ENCODE measurements at regions not wholly inside any gene's neighbourhood (a gene's known extent, or its start where the extent isn't known, plus 50 kb on each side); places are given as distances from the start of the nearest gene placed in this dataset.

DNA sequence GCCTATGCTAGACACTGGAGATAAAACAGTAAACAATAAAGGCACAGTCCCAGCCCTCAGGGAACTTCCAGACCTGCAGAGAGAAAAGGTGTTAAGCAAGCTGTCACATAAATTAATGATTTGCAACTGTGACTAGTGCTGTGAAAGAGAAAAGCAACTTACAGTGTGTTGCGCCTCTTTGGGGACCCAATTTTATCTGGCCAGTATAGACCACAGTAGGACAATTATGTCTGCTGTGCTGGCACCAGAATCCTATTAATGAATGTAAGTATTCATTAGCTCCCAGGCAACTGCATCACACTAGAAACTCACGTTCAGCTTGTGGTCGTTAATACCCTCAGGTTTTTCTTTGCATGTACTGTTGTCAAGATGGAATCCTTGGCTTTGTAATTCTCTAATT lies 55.3 kb upstream of the CHST9 start:
- no peaks in the 10 kb centered on the region for H3K36me3 ChIP-seq (ENCODE audit: control insufficient read depth, insufficient read depth, low read length)
- H3K4me1 ChIP-seq (ENCODE audit: control insufficient read depth, extremely low read depth, insufficient read depth, low read length), result no peaks in the 10 kb centered on the region
- no peaks in the 10 kb centered on the region for H3K79me2 ChIP-seq (ENCODE audit: control insufficient read depth, insufficient read depth, low read length)
- no peak for TF ChIP-seq EZH2 (IDR thresholded peaks at IDR 0.05; ENCODE audit: low read length, missing control alignments)
- TF ChIP-seq, protein P1, sequence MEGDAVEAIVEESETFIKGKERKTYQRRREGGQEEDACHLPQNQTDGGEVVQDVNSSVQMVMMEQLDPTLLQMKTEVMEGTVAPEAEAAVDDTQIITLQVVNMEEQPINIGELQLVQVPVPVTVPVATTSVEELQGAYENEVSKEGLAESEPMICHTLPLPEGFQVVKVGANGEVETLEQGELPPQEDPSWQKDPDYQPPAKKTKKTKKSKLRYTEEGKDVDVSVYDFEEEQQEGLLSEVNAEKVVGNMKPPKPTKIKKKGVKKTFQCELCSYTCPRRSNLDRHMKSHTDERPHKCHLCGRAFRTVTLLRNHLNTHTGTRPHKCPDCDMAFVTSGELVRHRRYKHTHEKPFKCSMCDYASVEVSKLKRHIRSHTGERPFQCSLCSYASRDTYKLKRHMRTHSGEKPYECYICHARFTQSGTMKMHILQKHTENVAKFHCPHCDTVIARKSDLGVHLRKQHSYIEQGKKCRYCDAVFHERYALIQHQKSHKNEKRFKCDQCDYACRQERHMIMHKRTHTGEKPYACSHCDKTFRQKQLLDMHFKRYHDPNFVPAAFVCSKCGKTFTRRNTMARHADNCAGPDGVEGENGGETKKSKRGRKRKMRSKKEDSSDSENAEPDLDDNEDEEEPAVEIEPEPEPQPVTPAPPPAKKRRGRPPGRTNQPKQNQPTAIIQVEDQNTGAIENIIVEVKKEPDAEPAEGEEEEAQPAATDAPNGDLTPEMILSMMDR (conservative IDR thresholded peaks at IDR 0.05 in 1 of 2, IDR thresholded peaks at IDR 0.05 in 1 of 2; ENCODE audit: low read depth in 1 of 2, low read length in 2 of 2), result no peak
- no peak overlapping the region for H3K4me2 ChIP-seq (ENCODE audit: extremely low read depth, insufficient read depth, low read length)
- no peaks in the 10 kb centered on the region for H3K9me3 ChIP-seq (ENCODE audit: control insufficient read depth, insufficient read depth, low read depth, low read length)
- no peak overlapping the region for H3K27ac ChIP-seq (ENCODE audit: insufficient read depth, low read length)
- no peak overlapping the region for H3K9ac ChIP-seq (ENCODE audit: insufficient read depth, low read length)
- H4K20me1 ChIP-seq (ENCODE audit: control insufficient read depth, extremely low read depth, insufficient read depth, low read length), result no peaks in the 10 kb centered on the region
- no peak overlapping the region for H2AFZ ChIP-seq (ENCODE audit: low read length)
- DNase-seq (ENCODE audit: low read depth in 2 of 2), result no peak
- no peak overlapping the region for H3K4me3 ChIP-seq (replicated peaks in 1 of 4; ENCODE audit: control extremely low read depth in 1 of 4, insufficient read depth in 1 of 4, low read depth in 3 of 4, low read length in 4 of 4)
- H3K27me3 ChIP-seq (ENCODE audit: control insufficient read depth, insufficient read depth, low read length), result no peaks in the 10 kb centered on the region

DNA sequence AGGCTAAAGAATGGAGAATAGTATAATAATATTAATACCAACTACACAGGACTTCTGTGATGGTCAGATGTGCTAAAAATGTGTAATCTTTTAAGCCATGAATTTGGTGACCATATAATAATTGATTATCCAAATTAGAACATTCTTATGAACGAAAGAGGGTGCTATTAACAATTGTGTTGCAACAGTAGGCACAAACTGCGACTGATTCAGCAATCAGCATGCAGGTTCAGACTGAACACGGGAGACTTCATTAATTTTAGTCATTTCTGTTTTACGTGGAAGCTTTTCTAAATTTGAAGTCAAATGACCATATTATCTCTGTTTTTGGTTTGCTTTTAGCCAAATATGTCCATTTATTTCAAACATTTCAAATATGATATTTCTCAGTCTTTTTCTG lies 54.6 kb upstream of the CHST9 start:
- Histone ChIP-seq H3K4me3 (replicated peaks in 1 of 4; ENCODE audit: control extremely low read depth in 1 of 4, insufficient read depth in 1 of 4, low read depth in 3 of 4, low read length in 4 of 4) (no peak overlapping the region), H2AFZ (ENCODE audit: low read length) (no peak overlapping the region), H3K4me1 (ENCODE audit: control insufficient read depth, extremely low read depth, insufficient read depth, low read length) (no peaks in the 10 kb centered on the region), H3K4me2 (ENCODE audit: extremely low read depth, insufficient read depth, low read length) (no peak overlapping the region), H3K9ac (ENCODE audit: insufficient read depth, low read length) (no peak overlapping the region), H3K36me3 (ENCODE audit: control insufficient read depth, insufficient read depth, low read length) (no peaks in the 10 kb centered on the region), H3K27me3 (ENCODE audit: control insufficient read depth, insufficient read depth, low read length) (no peaks in the 10 kb centered on the region), H3K79me2 (ENCODE audit: control insufficient read depth, insufficient read depth, low read length) (no peaks in the 10 kb centered on the region), H4K20me1 (ENCODE audit: control insufficient read depth, extremely low read depth, insufficient read depth, low read length) (no peaks in the 10 kb centered on the region), H3K9me3 (ENCODE audit: control insufficient read depth, insufficient read depth, low read depth, low read length) (no peaks in the 10 kb centered on the region), H3K27ac (ENCODE audit: insufficient read depth, low read length) (no peak overlapping the region)
- no peak for TF ChIP-seq EZH2 (IDR thresholded peaks at IDR 0.05; ENCODE audit: low read length, missing control alignments)
- TF ChIP-seq, protein P1 (conservative IDR thresholded peaks at IDR 0.05 in 1 of 2, IDR thresholded peaks at IDR 0.05 in 1 of 2; ENCODE audit: low read depth in 1 of 2, low read length in 2 of 2), result no peak
- no peak for DNase-seq (ENCODE audit: low read depth in 2 of 2)

DNA sequence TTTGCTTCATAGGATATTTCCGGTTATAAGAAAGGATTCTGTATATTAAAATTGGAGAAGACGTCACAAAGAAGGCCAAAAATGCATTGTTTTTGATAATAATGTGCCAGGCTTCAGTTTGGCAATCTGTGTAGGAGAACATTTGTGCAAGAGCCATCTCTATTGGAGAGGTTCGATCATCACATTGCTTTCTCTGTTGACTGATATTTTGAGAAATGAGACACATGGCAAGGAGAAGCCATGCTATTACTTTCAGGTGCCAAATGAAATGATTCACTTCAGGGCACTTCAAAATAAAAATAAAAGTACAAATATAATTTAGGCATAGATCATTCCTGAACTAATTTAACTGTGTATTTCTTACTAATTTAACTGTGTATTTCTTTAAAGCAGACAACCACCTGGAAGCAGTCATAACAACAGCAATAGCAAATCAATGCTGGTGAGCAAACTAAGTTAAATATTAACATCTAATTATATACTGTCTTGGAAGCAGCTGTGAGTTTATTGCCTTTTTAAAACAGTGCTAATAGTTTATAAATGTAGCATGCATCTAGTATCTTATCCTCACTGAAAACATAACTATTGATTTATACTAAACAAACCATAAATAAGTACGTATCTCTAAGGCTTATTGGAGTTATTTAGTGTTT lies 50.2 kb upstream of the CHST9 start:
- Histone ChIP-seq H3K36me3 (ENCODE audit: control insufficient read depth, insufficient read depth, low read length) (no peaks in the 10 kb centered on the region), H3K4me1 (ENCODE audit: control insufficient read depth, extremely low read depth, insufficient read depth, low read length) (no peaks in the 10 kb centered on the region), H4K20me1 (ENCODE audit: control insufficient read depth, extremely low read depth, insufficient read depth, low read length) (no peaks in the 10 kb centered on the region), H3K79me2 (ENCODE audit: control insufficient read depth, insufficient read depth, low read length) (no peaks in the 10 kb centered on the region), H3K9ac (ENCODE audit: insufficient read depth, low read length) (no peak overlapping the region), H3K4me2 (ENCODE audit: extremely low read depth, insufficient read depth, low read length) (no peak overlapping the region), H3K4me3 (replicated peaks in 1 of 4; ENCODE audit: control extremely low read depth in 1 of 4, insufficient read depth in 1 of 4, low read depth in 3 of 4, low read length in 4 of 4) (no peak overlapping the region), H3K9me3 (ENCODE audit: control insufficient read depth, insufficient read depth, low read depth, low read length) (no peaks in the 10 kb centered on the region), H2AFZ (ENCODE audit: low read length) (no peak overlapping the region), H3K27me3 (ENCODE audit: control insufficient read depth, insufficient read depth, low read length) (no peaks in the 10 kb centered on the region), H3K27ac (ENCODE audit: insufficient read depth, low read length) (no peak overlapping the region)
- TF ChIP-seq, protein P1 (conservative IDR thresholded peaks at IDR 0.05 in 1 of 2, IDR thresholded peaks at IDR 0.05 in 1 of 2; ENCODE audit: low read depth in 1 of 2, low read length in 2 of 2), result no peak
- TF ChIP-seq EZH2 (IDR thresholded peaks at IDR 0.05; ENCODE audit: low read length, missing control alignments), result no peak
- DNase-seq (ENCODE audit: low read depth in 2 of 2), result no peak

All from fibroblast of lung (primary cell).